Hepatic stellate cell (primary cell): ENCODE measurements at regions not wholly inside any gene's neighbourhood (a gene's known extent, or its start where the extent isn't known, plus 50 kb on each side); places are given as distances from the start of the nearest gene placed in this dataset.

ENCODE experiments used
- DNase-seq: peaks from one replicate; pipeline ENCODE4 v3.0.0; 2011; ENCODE audit warnings: low spot score

DNA sequence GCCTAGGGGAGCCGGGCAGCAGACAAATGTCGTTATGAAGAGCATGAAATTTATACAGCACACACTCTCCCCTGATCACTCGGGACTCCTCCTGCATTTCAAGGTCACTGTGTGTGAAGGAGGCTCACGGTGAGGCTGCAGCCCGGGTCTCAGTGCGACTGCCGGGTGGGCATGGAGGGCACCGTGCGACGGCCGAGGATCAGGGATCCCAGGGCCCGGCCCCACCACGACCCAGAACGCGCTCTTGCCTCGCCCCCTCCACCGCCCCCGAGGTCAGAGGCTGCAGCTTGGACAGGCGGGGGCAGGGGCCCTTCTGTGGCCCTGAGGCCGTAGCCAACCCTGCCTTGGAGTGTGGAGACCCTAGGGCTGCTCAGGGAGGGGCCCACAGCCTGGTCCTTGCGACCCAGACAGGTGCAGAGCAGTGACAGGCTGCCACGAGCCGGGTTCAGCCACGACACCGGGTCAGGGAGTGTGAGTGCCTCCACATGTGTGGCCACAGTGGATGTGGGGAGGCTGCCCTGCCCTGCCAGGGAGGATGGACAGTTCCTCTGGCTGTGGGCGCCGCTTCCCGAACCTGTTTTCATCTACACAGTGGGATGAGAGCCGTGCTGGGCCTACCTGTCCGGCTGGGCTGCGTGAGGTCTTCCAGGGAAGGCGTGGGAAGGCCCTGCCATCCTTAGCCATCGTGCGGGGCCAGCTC lies 89.3 kb upstream of the NKX1-1 start:
- no peak for DNase-seq

DNA sequence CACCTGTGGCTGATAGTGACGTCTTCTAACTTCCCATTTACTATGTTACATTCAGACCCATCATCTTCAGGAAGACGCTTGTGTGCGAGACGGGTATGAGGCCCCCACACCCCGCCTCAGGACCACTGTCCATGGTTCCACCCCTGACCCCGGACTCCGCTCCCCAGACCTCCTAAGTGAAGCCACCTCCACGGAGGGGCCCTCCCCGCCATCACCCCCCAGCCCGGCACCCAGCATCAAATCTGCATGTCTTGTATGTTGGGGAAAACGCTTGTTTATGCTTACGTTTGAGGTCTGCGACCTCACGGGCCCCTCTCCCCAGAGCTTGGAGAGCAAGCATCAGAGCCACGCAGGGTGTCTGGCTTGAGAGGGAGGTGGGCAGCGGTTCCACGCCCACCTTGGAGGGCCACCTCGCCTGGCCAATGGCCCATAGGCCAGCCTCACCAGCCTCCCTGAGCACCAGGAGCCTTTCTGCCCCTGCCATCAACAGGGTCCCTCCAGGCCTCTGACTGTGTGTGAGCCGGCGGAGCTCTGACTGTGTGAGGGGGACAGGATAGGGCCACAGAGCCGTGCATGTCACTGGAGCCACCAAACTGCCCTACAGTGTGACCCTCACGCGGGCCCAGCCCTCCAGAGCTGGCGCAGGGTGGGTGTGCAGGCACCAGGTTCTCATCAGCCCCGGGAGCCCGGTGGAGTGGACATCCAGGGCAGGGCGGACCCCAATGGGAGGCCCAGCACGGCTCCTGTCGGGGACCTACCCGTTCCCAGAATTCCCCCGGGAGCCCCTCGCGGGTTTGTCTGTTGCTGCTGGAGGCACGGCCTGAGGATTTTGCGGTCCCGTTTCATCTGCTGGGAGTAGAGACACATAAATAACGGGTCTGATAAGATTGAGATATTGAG lies 88.4 kb upstream of the NKX1-1 start:
- no peak for DNase-seq

DNA sequence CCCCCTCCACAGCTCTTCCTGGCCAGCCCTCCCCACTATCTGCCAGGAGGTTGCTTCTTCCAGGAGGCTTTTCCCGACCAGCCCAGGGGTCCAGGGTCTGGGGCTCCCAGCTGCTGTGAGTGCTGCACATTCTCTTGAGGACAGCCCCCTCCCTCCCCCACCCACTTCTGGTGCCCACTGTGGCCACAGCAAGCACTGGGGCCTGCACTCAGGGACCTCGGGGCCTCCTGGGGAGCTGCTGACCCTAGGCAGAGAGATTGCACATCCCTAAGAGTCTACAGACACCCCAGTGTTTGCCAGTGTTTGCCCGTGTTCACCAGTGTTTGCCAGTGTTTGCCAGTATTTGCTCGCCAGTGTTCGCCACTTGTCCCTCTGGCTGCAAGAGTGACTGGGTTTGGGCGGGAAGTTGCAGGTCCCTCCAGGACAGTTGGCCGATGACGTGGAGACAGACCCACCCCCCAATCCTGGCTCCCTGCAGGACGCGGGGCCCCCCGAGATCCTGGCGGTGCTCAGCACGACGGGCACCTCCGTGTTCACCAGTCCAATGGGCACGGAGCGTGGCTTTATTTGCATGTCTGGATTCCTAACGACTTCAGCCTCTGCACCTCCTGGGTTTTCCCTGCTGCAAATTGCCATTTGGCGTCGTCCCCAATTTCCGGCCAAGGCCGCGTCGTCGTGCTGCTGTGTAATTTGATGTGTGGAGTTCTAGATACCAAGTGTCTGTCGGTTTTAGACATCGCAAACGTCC lies 87.5 kb upstream of the NKX1-1 start:
- DNase-seq = no peak

DNA sequence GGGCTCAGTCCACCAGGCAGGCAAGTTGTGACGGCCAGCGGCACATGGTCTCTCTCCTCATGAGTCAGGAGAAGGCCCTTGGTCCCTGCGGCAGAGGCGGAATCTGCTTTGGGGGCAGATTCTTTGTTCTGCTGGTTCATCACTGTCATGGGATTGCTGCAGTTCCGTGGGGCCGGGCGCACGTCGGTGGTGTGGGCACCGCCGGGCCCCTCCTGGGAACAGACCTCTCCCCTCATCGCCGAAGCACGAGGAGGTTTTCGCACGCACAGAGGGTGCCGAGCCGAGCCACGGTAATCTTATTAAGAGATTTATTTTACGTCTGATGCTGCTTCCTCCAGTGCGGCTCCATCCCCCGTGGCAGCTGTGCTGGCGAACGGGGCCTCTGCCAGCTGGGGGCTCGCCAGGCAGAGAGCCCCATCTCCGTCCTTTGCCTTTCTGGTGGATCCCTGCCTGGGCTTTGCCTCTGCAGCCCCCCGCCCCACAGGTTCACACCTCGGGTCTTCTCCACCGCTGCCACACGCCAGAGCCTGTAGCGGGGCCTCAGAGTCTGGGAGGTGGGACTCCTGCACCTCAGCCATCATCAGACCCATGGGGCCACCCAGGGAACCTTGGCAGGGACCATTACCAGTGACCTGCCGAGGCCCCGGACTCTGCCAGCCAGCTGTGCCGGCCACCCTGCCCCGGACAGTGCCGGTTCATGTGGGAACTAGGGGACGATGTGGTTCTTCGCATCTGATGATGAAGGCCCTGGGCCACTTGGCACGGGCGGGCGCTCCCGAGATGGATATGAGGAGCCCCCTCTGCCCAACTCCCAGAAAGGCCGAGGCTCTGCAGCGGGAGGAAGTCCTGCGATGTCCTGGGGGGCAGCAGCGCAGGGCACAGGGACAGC lies 86.7 kb upstream of the NKX1-1 start:
- DNase-seq = no peak

- DNase-seq = no peak
Observed at GRCh38 chr4:1492142-1492457, 85.9 kb upstream of the NKX1-1 start.

- DNase-seq = no peak
Observed at GRCh38 chr4:1491328-1492141, 85.3 kb upstream of the NKX1-1 start.

- DNase-seq = no peak
Observed at GRCh38 chr4:1490654-1491327, 84.5 kb upstream of the NKX1-1 start.

DNA sequence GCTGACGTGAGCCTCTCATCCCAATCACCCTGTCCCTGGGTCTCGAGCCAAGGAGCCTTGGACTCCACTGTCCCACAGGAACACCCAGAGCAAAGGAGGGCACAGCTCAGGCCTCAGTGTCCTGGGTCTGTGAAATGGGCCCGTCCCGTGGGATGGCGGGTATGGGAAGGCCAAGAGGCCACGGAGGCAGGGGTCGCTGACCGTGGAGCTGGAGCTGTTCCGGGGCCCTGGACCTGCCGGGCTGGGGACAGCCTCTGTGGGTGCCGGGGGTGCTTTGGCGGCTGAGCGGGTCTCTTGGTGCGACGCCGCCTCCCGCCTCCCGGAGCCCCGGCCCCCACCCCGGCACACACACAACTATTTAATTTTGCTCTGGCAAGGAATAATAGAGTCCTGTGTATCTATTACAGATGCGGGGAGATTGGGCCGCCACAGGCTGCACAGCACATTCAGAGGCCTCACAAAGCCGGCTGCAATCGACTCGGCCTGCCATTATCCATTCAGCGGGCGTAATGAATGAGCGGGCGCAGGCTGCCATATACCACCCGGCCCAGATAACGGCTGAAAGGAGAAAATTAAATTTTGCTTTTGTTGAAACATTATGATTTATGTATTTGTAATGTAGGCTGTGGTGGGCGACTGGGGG lies 83.9 kb upstream of the NKX1-1 start:
- DNase-seq = no peak

DNA sequence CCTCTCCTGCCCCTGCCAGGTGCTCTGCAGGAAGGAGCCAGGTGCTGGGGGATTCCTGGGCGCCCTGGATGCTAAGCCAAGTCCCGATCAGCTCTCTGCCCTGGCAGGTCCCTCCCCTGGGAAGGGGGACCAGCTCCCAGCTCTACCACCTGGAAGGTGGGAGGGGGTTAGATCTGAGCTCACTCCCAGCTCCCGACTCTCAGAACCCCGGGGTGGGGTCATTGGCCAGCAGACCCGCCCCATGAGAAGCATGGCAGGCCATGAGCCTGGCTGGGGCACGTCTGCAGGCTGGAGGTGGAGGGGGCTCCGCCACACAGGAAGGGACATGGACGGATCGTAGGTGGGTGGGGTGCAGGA lies 83.4 kb upstream of the NKX1-1 start:
- no peak for DNase-seq

GRCh38 chr4:1488831-1489638 lies 82.8 kb upstream of the NKX1-1 start:
- no peak for DNase-seq

GRCh38 chr4:1488357-1488756 lies 82.1 kb upstream of the NKX1-1 start:
- no peak for DNase-seq

DNA sequence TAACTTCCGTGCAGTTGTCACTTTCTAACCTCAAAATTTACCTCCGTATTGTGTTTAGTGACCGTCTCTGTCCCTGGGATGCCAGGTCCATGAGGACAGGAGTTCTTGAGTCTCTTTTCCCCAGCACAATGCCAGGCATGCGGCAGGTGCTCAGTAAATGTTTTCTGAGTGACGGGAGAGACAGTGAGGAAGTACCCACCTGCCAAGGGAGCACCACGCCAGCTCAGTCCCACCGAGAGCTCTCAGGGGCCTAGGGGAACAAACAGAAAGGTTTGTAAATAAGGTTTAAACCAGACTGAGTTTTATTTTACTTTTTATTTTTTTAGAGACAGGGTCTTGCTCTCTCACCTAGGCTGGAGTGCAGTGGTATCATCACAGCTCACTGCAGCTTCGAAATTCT lies 81.5 kb upstream of the NKX1-1 start:
- no peak for DNase-seq

DNA sequence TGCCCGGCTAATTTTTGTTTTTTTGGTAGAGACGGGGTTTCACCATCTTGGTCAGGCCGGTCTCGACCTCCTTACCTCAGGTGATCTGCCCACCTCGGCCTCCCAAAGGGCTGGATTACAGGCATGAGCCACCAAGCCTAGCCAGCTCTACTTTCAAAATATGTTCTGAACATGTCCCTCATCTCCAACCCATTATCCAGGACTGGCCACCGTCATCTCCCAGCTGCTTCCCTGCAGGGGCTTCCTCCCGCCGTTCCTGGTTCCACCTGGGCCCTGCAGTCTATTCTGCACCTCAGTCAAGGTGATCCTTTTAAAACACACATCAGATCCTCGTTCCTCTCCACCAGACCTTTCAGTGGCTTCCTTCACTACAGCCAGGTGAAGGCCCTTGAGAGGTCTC lies 80.9 kb upstream of the NKX1-1 start:
- DNase-seq = no peak

- DNase-seq = no peak
Observed at GRCh38 chr4:1485280-1485679, 79.0 kb upstream of the NKX1-1 start.

DNA sequence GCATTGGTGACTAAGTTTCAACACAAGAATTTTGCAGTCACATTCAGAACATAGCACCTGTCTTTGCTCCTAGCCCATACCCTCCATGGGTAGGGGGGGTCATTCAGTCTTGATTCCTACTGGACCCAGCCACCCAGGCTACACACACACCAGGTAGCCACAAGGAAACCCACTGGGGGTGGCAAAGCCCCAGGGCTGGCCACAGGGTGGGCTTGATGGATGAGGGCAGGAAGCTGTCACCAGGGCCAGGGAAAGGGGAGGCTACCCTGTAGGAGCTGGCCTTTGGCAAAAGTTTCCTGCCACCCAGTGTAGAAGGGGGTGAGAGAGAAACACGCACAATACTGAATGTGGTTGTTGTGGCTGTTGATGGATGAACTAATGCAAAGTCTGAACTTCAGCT lies 74.5 kb upstream of the NKX1-1 start:
- DNase-seq = no peak

DNA sequence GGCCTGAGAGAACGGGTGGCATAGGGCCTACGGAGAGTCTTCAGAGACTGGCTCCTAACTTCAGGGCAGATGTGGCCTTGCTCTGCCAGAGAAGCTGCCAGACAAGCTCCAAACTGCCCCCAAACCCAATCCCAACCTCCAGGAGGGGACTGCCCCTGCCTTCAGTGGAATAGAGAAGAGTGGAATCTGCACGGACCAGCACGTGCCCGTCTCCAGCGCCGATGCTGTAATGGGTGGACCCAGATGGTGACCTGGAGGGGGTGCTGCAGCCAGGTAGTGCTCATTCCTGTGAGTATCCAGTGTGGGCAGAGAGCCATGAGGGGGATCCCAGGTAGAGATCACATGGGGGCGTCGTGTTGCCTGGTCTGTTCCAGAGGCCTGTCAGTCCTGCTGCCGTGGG lies 73.2 kb upstream of the NKX1-1 start:
- no peak for DNase-seq

DNA sequence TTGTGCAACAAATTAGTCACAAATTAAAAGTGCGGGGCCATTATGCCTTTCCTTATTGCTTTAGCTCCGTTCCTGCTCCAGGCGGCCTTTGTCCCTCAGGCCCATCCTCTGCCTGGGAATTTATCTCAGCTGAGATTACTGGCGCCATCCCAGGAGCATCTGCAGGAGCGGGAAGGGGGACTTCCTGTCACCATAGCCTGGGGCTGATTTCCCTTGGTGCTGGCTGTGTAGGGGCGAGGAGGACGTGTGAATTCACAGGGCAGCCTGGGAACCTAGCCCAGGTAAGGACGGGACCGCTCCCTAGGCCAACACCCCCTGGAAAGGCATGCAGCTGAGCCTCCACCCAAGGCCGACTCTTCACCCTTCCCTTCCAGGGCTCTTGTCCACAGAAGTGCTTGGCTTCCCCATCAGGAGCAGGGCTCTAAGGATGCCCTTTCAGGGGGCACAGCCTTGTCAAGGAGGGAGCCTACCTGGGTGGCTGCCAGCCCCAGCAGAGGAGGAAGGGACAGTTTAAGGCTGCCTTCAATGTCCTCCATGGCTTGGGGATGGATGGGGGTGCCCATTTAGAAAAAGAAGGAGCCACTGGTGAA lies 72.6 kb upstream of the NKX1-1 start:
- no peak for DNase-seq

GRCh38 chr4:1477045-1477840 lies 71.0 kb upstream of the NKX1-1 start:
- no peak for DNase-seq
